ENCODE measurements at regions not wholly inside any gene's neighbourhood (a gene's known extent, or its start where the extent isn't known, plus 50 kb on each side); places are given as distances from the start of the nearest gene placed in this dataset.
"Not testable (repeated sequence)": the region's sequence is repeated elsewhere in the genome, so short reads cannot be mapped to it uniquely, and the experiment has no call there.

- Histone ChIP-seq H3K79me2 (replicated peaks; ENCODE audit: insufficient read depth, low read length) (no peaks in the 10 kb centered on the region), H2AFZ (ENCODE audit: low read depth, low read length) (no peak overlapping the region), H3K4me3 (ENCODE audit: low read length) (no peak overlapping the region), H3K9me2 (ENCODE audit: insufficient read depth, low read length) (no peaks in the 10 kb centered on the region), H3K9ac (ENCODE audit: low read length) (no peak overlapping the region), H3K4me2 (ENCODE audit: low read length) (no peak overlapping the region), H3F3A (ENCODE audit: insufficient read depth, low read length, poor library complexity, severe bottlenecking) (no peaks in the 10 kb centered on the region), H3K36me3 (ENCODE audit: insufficient read depth, low read length) (no peaks in the 10 kb centered on the region), H3K27ac (ENCODE audit: low read length) (no peak overlapping the region), H3K27me3 (ENCODE audit: insufficient read depth, low read depth, low read length) (no peaks in the 10 kb centered on the region), H3K9me3 (ENCODE audit: low read length) (peaks cover 3% of the 10 kb centered on the region), H4K20me1 (ENCODE audit: insufficient read depth) (no peaks in the 10 kb centered on the region)
- TF ChIP-seq CTCF (IDR thresholded peaks at IDR 0.05; ENCODE audit: poor library complexity, severe bottlenecking) (no peak), EZH2 (IDR thresholded peaks at IDR 0.05; ENCODE audit: borderline replicate concordance, insufficient read depth, low read length, poor library complexity, severe bottlenecking) (no peak), RAD21 (conservative IDR thresholded peaks at IDR 0.05) (no peak), TAF1 (IDR thresholded peaks at IDR 0.05; ENCODE audit: low read depth) (no peak), MXI1 (conservative IDR thresholded peaks at IDR 0.05; ENCODE audit: poor library complexity, severe bottlenecking) (no peak), POLR2AphosphoS5 (IDR thresholded peaks at IDR 0.05) (no peak), EP300 (conservative IDR thresholded peaks at IDR 0.05; ENCODE audit: poor library complexity, severe bottlenecking) (no peak)
Measured at GRCh38 chr16:59840169-59840568, 1106.1 kb upstream of the GOT2 start.

GRCh38 chr16:59826767-59827166, 1092.7 kb upstream of the GOT2 start:
- Histone ChIP-seq H3K4me2 (ENCODE audit: low read length) (no peak overlapping the region), H3K27me3 (ENCODE audit: insufficient read depth, low read depth, low read length) (no peaks in the 10 kb centered on the region), H3K27ac (ENCODE audit: low read length) (no peak overlapping the region), H3K9me3 (ENCODE audit: low read length) (no peaks in the 10 kb centered on the region), H3K9ac (ENCODE audit: low read length) (no peak overlapping the region), H3F3A (ENCODE audit: insufficient read depth, low read length, poor library complexity, severe bottlenecking) (no peaks in the 10 kb centered on the region), H3K9me2 (ENCODE audit: insufficient read depth, low read length) (no peaks in the 10 kb centered on the region), H2AFZ (ENCODE audit: low read depth, low read length) (no peak overlapping the region), H3K36me3 (ENCODE audit: insufficient read depth, low read length) (no peaks in the 10 kb centered on the region), H4K20me1 (ENCODE audit: insufficient read depth) (no peaks in the 10 kb centered on the region), H3K4me3 (ENCODE audit: low read length) (no peak overlapping the region), H3K79me2 (replicated peaks; ENCODE audit: insufficient read depth, low read length) (no peaks in the 10 kb centered on the region)
- TF ChIP-seq EP300 (conservative IDR thresholded peaks at IDR 0.05; ENCODE audit: poor library complexity, severe bottlenecking) (no peak), REST (IDR thresholded peaks at IDR 0.05; ENCODE audit: borderline replicate concordance) (no peak), CTCF (IDR thresholded peaks at IDR 0.05; ENCODE audit: poor library complexity, severe bottlenecking) (no peak), EZH2 (IDR thresholded peaks at IDR 0.05; ENCODE audit: borderline replicate concordance, insufficient read depth, low read length, poor library complexity, severe bottlenecking) (no peak), POLR2AphosphoS5 (IDR thresholded peaks at IDR 0.05) (no peak), MXI1 (conservative IDR thresholded peaks at IDR 0.05; ENCODE audit: poor library complexity, severe bottlenecking) (no peak), TAF1 (IDR thresholded peaks at IDR 0.05; ENCODE audit: low read depth) (no peak), RAD21 (conservative IDR thresholded peaks at IDR 0.05) (no peak), SMC3 (conservative IDR thresholded peaks at IDR 0.05; ENCODE audit: poor library complexity) (no peak)

GRCh38 chr16:59809488-59809887, 1075.4 kb upstream of the GOT2 start:
- H3K79me2 ChIP-seq (replicated peaks; ENCODE audit: insufficient read depth, low read length); H3K36me3 ChIP-seq (ENCODE audit: insufficient read depth, low read length); H3K4me3 ChIP-seq (ENCODE audit: low read length); H3K27ac ChIP-seq (ENCODE audit: low read length); H3K9me2 ChIP-seq (ENCODE audit: insufficient read depth, low read length); H3K4me2 ChIP-seq (ENCODE audit: low read length); H3F3A ChIP-seq (ENCODE audit: insufficient read depth, low read length, poor library complexity, severe bottlenecking); H3K27me3 ChIP-seq (ENCODE audit: insufficient read depth, low read depth, low read length); H3K9ac ChIP-seq (ENCODE audit: low read length); H3K9me3 ChIP-seq (ENCODE audit: low read length); H4K20me1 ChIP-seq (ENCODE audit: insufficient read depth); H2AFZ ChIP-seq (ENCODE audit: low read depth, low read length): not testable (repeated sequence)

Data from neural cell (in vitro differentiated cells).